ENCODE measurements at regions not wholly inside any gene's neighbourhood (a gene's known extent, or its start where the extent isn't known, plus 50 kb on each side); places are given as distances from the start of the nearest gene placed in this dataset.

DNA sequence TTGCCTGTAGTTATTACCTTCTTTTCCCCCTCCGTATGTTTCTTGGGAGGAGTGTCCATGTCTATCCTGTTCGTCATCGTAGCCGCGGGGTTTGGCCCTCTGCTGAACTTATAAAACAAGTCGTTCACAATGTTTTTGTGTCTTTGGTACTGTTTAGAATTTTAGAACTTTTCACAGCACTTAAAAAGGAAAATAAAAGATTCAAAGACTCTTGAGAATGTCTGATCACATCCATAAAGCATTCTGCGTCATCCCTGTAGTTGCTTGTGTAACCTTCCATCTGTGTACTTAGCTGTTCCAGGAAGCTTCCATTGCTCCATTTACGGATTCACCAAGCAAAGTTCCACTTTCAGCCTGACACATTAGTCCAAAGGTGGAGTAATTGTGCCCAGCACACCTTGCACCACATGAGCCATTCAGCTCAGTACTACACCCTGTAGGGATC lies 677.1 kb upstream of the NR2F2 start (continued):
- TF ChIP-seq, protein P1, sequence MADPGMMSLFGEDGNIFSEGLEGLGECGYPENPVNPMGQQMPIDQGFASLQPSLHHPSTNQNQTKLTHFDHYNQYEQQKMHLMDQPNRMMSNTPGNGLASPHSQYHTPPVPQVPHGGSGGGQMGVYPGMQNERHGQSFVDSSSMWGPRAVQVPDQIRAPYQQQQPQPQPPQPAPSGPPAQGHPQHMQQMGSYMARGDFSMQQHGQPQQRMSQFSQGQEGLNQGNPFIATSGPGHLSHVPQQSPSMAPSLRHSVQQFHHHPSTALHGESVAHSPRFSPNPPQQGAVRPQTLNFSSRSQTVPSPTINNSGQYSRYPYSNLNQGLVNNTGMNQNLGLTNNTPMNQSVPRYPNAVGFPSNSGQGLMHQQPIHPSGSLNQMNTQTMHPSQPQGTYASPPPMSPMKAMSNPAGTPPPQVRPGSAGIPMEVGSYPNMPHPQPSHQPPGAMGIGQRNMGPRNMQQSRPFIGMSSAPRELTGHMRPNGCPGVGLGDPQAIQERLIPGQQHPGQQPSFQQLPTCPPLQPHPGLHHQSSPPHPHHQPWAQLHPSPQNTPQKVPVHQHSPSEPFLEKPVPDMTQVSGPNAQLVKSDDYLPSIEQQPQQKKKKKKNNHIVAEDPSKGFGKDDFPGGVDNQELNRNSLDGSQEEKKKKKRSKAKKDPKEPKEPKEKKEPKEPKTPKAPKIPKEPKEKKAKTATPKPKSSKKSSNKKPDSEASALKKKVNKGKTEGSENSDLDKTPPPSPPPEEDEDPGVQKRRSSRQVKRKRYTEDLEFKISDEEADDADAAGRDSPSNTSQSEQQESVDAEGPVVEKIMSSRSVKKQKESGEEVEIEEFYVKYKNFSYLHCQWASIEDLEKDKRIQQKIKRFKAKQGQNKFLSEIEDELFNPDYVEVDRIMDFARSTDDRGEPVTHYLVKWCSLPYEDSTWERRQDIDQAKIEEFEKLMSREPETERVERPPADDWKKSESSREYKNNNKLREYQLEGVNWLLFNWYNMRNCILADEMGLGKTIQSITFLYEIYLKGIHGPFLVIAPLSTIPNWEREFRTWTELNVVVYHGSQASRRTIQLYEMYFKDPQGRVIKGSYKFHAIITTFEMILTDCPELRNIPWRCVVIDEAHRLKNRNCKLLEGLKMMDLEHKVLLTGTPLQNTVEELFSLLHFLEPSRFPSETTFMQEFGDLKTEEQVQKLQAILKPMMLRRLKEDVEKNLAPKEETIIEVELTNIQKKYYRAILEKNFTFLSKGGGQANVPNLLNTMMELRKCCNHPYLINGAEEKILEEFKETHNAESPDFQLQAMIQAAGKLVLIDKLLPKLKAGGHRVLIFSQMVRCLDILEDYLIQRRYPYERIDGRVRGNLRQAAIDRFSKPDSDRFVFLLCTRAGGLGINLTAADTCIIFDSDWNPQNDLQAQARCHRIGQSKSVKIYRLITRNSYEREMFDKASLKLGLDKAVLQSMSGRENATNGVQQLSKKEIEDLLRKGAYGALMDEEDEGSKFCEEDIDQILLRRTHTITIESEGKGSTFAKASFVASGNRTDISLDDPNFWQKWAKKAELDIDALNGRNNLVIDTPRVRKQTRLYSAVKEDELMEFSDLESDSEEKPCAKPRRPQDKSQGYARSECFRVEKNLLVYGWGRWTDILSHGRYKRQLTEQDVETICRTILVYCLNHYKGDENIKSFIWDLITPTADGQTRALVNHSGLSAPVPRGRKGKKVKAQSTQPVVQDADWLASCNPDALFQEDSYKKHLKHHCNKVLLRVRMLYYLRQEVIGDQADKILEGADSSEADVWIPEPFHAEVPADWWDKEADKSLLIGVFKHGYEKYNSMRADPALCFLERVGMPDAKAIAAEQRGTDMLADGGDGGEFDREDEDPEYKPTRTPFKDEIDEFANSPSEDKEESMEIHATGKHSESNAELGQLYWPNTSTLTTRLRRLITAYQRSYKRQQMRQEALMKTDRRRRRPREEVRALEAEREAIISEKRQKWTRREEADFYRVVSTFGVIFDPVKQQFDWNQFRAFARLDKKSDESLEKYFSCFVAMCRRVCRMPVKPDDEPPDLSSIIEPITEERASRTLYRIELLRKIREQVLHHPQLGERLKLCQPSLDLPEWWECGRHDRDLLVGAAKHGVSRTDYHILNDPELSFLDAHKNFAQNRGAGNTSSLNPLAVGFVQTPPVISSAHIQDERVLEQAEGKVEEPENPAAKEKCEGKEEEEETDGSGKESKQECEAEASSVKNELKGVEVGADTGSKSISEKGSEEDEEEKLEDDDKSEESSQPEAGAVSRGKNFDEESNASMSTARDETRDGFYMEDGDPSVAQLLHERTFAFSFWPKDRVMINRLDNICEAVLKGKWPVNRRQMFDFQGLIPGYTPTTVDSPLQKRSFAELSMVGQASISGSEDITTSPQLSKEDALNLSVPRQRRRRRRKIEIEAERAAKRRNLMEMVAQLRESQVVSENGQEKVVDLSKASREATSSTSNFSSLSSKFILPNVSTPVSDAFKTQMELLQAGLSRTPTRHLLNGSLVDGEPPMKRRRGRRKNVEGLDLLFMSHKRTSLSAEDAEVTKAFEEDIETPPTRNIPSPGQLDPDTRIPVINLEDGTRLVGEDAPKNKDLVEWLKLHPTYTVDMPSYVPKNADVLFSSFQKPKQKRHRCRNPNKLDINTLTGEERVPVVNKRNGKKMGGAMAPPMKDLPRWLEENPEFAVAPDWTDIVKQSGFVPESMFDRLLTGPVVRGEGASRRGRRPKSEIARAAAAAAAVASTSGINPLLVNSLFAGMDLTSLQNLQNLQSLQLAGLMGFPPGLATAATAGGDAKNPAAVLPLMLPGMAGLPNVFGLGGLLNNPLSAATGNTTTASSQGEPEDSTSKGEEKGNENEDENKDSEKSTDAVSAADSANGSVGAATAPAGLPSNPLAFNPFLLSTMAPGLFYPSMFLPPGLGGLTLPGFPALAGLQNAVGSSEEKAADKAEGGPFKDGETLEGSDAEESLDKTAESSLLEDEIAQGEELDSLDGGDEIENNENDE (IDR thresholded peaks at IDR 0.05; ENCODE audit: insufficient replicate concordance, low read length) = no peak
- TF ChIP-seq POLR2AphosphoS5 (IDR thresholded peaks at IDR 0.05; ENCODE audit: low read depth, low read length) (no peak), NANOG (IDR thresholded peaks at IDR 0.05; ENCODE audit: insufficient read depth, low read depth, low read length, poor library complexity, severe bottlenecking) (no peak), POLR2A (IDR thresholded peaks at IDR 0.05; ENCODE audit: control extremely low read depth in 1 of 2, low read depth in 2 of 2, low read length in 2 of 2) (no peak), ZNF274 (IDR thresholded peaks at IDR 0.05; ENCODE audit: borderline replicate concordance, extremely low read depth, low read length) (no peak), RFX5 (IDR thresholded peaks at IDR 0.05; ENCODE audit: borderline replicate concordance, low read depth, low read length) (no peak), BACH1 (IDR thresholded peaks at IDR 0.05; ENCODE audit: low read length) (no peak), EZH2 (IDR thresholded peaks at IDR 0.05; ENCODE audit: low read depth, low read length, severe bottlenecking) (no peak), TBP (IDR thresholded peaks at IDR 0.05; ENCODE audit: low read depth, low read length) (no peak), KDM4A (IDR thresholded peaks at IDR 0.05; ENCODE audit: low read depth, low read length, severe bottlenecking) (no peak)
- TF ChIP-seq, protein P2, sequence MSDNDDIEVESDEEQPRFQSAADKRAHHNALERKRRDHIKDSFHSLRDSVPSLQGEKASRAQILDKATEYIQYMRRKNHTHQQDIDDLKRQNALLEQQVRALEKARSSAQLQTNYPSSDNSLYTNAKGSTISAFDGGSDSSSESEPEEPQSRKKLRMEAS (IDR thresholded peaks at IDR 0.05) = no peak

Data from H1 (cell line).